SK-N-SH treated with all-trans-retinoic acid at 6 μM for 48 hours (cell line): ENCODE measurements at regions not wholly inside any gene's neighbourhood (a gene's known extent, or its start where the extent isn't known, plus 50 kb on each side); places are given as distances from the start of the nearest gene placed in this dataset.

ENCODE experiments used
- ATAC-seq: fragments of 200-7000 bp; cut with Tn5 transposase; 3 replicates; pipeline ENCODE4 v1.9.1; 2020; ENCODE audit warnings: mild to moderate bottlenecking, moderate library complexity
- ARNTL ChIP-seq: fragments of 450-650 bp; formaldehyde crosslinking; IDR thresholded peaks from 2 replicates; pipeline ENCODE4 v1.5.0; 2020; ENCODE audit warnings: low read depth, mild to moderate bottlenecking, moderate library complexity, borderline replicate concordance
- BACH2 ChIP-seq: fragments of 250-450 bp; sonication (Bioruptor Pico); IDR thresholded peaks from 2 replicates; pipeline ENCODE4 v1.9.0; 2021; ENCODE audit warnings: mild to moderate bottlenecking, borderline replicate concordance
- ESRRG ChIP-seq: fragments of 250-450 bp; sonication (Bioruptor Pico); IDR thresholded peaks from 2 replicates; pipeline ENCODE4 v1.6.1; 2021; ENCODE audit warnings: mild to moderate bottlenecking
- GLIS3 ChIP-seq: fragments of 250-450 bp; sonication (Bioruptor Pico); IDR thresholded peaks from 2 replicates; pipeline ENCODE4 v1.5.0; 2020; ENCODE audit warnings: mild to moderate bottlenecking, moderate library complexity
- ISL1 ChIP-seq: fragments of 250-450 bp; sonication (Bioruptor Pico); IDR thresholded peaks from 2 replicates; pipeline ENCODE4 v2.1.2; 2022; ENCODE audit warnings: mild to moderate bottlenecking, moderate library complexity
- OSR1 ChIP-seq: fragments of 250-450 bp; sonication (Bioruptor Pico); IDR thresholded peaks from 2 replicates; pipeline ENCODE4 v1.8.0; 2022; ENCODE audit warnings: moderate library complexity, mild to moderate bottlenecking, inconsistent platforms
- POU6F1 ChIP-seq: fragments of 250-450 bp; sonication (Bioruptor Pico); IDR thresholded peaks from 2 replicates; pipeline ENCODE4 v1.8.0; 2021; ENCODE audit warnings: low read depth, mild to moderate bottlenecking, moderate library complexity, borderline replicate concordance
- RARB ChIP-seq: fragments of 250-450 bp; sonication (Bioruptor Pico); IDR thresholded peaks from 2 replicates; pipeline ENCODE4 v1.8.0; 2021; ENCODE audit warnings: mild to moderate bottlenecking, moderate library complexity
- SNAI2 ChIP-seq: fragments of 250-450 bp; sonication (Bioruptor Pico); IDR thresholded peaks from 2 replicates; pipeline ENCODE4 v1.5.0; 2020; ENCODE audit warnings: mild to moderate bottlenecking, moderate library complexity
- TOX ChIP-seq: fragments of 250-450 bp; sonication (Bioruptor Pico); IDR thresholded peaks from 2 replicates; pipeline ENCODE4 v1.8.0; 2021; ENCODE audit warnings: mild to moderate bottlenecking, moderate library complexity, borderline replicate concordance
- TSHZ2 ChIP-seq: fragments of 250-450 bp; sonication (Bioruptor Pico); IDR thresholded peaks from 2 replicates; pipeline ENCODE4 v1.5.0; 2020; ENCODE audit warnings: mild to moderate bottlenecking, moderate library complexity
- ZC3H10 ChIP-seq: fragments of 250-450 bp; sonication (Bioruptor Pico); IDR thresholded peaks from 2 replicates; pipeline ENCODE4 v1.5.1; 2021; ENCODE audit warnings: mild to moderate bottlenecking, moderate library complexity
- ZFP3 ChIP-seq: fragments of 250-450 bp; sonication (Bioruptor Pico); IDR thresholded peaks from 2 replicates; pipeline ENCODE4 v1.5.0; 2020; ENCODE audit warnings: mild to moderate bottlenecking, moderate library complexity
- ZNF565 ChIP-seq: fragments of 450-650 bp; formaldehyde crosslinking; conservative IDR thresholded peaks from 2 replicates; pipeline ENCODE4 v1.5.0; 2020; ENCODE audit warnings: low read depth, mild to moderate bottlenecking, moderate library complexity
- ZNF8 ChIP-seq: fragments of 450-650 bp; formaldehyde crosslinking; IDR thresholded peaks from 2 replicates; pipeline ENCODE4 v1.5.0; 2020; ENCODE audit warnings: mild to moderate bottlenecking, moderate library complexity
- TF ChIP-seq, protein P1 (sequence below): fragments of 250-450 bp; sonication (Bioruptor Pico); IDR thresholded peaks from 2 replicates; pipeline ENCODE4 v1.8.0; 2020; ENCODE audit warnings: mild to moderate bottlenecking, moderate library complexity, borderline replicate concordance
- TF ChIP-seq, protein P2 (sequence below): fragments of 250-450 bp; sonication (Bioruptor Pico); IDR thresholded peaks from 2 replicates; pipeline ENCODE4 v1.5.1; 2020; ENCODE audit warnings: low read depth, mild to moderate bottlenecking, moderate library complexity
- TF ChIP-seq, protein P3 (sequence below): fragments of 250-450 bp; sonication (Bioruptor Pico); IDR thresholded peaks from 2 replicates; pipeline ENCODE4 v1.5.1; 2021; ENCODE audit warnings: mild to moderate bottlenecking, moderate library complexity

- no peak for ATAC-seq
- TF ChIP-seq POU6F1 (no peak), BACH2 (CRISPR knock-in tag) (no peak), SNAI2 (no peak), ISL1 (CRISPR knock-in tag) (no peak), ZC3H10 (CRISPR knock-in tag) (no peak), ZFP3 (CRISPR knock-in tag) (no peak), TOX (CRISPR knock-in tag) (no peak), ZNF565 (no peak), ARNTL (CRISPR knock-in tag) (no peak), GLIS3 (CRISPR knock-in tag) (no peak)
- TF ChIP-seq, protein P1, sequence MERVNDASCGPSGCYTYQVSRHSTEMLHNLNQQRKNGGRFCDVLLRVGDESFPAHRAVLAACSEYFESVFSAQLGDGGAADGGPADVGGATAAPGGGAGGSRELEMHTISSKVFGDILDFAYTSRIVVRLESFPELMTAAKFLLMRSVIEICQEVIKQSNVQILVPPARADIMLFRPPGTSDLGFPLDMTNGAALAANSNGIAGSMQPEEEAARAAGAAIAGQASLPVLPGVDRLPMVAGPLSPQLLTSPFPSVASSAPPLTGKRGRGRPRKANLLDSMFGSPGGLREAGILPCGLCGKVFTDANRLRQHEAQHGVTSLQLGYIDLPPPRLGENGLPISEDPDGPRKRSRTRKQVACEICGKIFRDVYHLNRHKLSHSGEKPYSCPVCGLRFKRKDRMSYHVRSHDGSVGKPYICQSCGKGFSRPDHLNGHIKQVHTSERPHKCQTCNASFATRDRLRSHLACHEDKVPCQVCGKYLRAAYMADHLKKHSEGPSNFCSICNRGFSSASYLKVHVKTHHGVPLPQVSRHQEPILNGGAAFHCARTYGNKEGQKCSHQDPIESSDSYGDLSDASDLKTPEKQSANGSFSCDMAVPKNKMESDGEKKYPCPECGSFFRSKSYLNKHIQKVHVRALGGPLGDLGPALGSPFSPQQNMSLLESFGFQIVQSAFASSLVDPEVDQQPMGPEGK (CRISPR knock-in tag), result no peak
- TF ChIP-seq, protein P2, sequence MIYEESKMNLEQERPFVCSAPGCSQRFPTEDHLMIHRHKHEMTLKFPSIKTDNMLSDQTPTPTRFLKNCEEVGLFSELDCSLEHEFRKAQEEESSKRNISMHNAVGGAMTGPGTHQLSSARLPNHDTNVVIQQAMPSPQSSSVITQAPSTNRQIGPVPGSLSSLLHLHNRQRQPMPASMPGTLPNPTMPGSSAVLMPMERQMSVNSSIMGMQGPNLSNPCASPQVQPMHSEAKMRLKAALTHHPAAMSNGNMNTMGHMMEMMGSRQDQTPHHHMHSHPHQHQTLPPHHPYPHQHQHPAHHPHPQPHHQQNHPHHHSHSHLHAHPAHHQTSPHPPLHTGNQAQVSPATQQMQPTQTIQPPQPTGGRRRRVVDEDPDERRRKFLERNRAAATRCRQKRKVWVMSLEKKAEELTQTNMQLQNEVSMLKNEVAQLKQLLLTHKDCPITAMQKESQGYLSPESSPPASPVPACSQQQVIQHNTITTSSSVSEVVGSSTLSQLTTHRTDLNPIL, result no peak
- TF ChIP-seq, protein P3, sequence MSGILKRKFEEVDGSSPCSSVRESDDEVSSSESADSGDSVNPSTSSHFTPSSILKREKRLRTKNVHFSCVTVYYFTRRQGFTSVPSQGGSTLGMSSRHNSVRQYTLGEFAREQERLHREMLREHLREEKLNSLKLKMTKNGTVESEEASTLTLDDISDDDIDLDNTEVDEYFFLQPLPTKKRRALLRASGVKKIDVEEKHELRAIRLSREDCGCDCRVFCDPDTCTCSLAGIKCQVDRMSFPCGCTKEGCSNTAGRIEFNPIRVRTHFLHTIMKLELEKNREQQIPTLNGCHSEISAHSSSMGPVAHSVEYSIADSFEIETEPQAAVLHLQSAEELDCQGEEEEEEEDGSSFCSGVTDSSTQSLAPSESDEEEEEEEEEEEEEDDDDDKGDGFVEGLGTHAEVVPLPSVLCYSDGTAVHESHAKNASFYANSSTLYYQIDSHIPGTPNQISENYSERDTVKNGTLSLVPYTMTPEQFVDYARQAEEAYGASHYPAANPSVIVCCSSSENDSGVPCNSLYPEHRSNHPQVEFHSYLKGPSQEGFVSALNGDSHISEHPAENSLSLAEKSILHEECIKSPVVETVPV, result no peak
Observed at GRCh38 chr7:46459942-46460341, 538.9 kb upstream of the IGFBP3 start.

DNA sequence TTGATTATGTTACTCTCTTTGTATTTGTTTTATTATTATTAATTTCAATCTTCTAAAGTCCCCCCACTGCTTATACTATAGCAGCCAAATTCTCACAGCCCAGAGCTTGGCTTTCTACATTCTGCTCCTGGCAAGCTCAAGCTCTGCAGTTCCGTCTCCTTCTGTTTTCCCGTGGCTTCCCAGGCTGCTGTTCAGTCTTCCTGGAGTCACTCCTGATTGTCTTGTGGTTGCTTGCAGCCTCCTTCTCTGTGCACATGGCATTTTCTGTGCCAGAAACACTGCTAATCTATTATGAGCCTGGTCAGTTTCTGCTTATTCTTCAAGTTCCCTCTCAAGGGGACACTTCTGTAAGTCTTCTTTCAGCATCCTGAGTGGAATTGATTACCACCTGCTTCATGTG, 533.7 kb upstream of the IGFBP3 start:
- no peak for TF ChIP-seq RARB (CRISPR knock-in tag)
- no peak for TF ChIP-seq ESRRG
- TF ChIP-seq ZNF565, result no peak
- TF ChIP-seq ZNF8, result no peak
- no peak for TF ChIP-seq OSR1 (CRISPR knock-in tag)
- TF ChIP-seq, protein P1 (CRISPR knock-in tag), result no peak
- ATAC-seq, result no peak

- no peak for ATAC-seq
- TF ChIP-seq, protein P2, result no peak
- TF ChIP-seq RARB (CRISPR knock-in tag), result no peak
- TF ChIP-seq, protein P1 (CRISPR knock-in tag), result no peak
- no peak for TF ChIP-seq GLIS3 (CRISPR knock-in tag)
- no peak for TF ChIP-seq BACH2 (CRISPR knock-in tag)
- no peak for TF ChIP-seq TSHZ2 (CRISPR knock-in tag)
- no peak for TF ChIP-seq OSR1 (CRISPR knock-in tag)
- no peak for TF ChIP-seq ISL1 (CRISPR knock-in tag)
- TF ChIP-seq SNAI2, result no peak
- no peak for TF ChIP-seq ARNTL (CRISPR knock-in tag)
- TF ChIP-seq, all 23 proteins: peak for 0
Observed at GRCh38 chr7:46452561-46453135, 531.6 kb upstream of the IGFBP3 start.
